ENCODE measurements at regions not wholly inside any gene's neighbourhood (a gene's known extent, or its start where the extent isn't known, plus 50 kb on each side); places are given as distances from the start of the nearest gene placed in this dataset.

GRCh38 chr2:80869858-80870438 lies 565.4 kb upstream of the LRRTM1 start:
- TF ChIP-seq CTCF (optimal IDR thresholded peaks at IDR 0.05 in 1 of 3, IDR thresholded peaks at IDR 0.05 in 1 of 3, conservative IDR thresholded peaks at IDR 0.05 in 1 of 3; ENCODE audit: extremely low read depth in 1 of 3, insufficient read depth in 2 of 3, low read length in 3 of 3) (no peak), EZH2 (IDR thresholded peaks at IDR 0.05; ENCODE audit: low read length) (no peak)
